ENCODE measurements at regions not wholly inside any gene's neighbourhood (a gene's known extent, or its start where the extent isn't known, plus 50 kb on each side); places are given as distances from the start of the nearest gene placed in this dataset.
"Not testable (repeated sequence)": the region's sequence is repeated elsewhere in the genome, so short reads cannot be mapped to it uniquely, and the experiment has no call there.

DNA sequence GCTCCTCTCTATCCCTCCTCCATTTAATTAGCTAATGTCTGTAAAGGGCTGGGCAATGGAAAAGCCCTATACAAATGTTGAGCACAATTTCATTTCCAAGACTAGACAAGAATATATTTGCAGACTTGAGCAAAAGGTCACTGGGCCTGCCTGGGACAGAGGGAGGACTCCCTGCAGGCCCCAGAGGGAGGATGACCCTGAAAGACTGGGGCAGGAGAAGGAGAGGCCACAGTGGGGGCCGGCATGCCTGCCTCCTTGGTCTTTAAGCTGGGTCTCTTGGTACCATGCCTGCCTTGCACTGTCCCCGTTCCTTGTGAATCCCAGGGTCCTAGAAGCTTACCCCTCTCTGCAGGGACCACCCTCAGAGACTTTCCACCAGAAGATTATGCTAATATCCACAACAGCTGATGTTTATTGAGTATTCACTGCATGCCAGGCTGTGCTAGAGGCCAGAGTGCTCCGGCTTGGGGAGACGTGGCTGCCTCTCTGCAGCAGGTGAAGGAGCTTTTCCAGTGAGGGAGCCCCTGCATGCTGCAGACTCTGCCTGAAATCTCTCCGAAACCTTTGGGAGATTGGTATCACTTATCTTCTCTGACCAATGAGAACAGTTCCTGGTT, 72.7 kb upstream of the HSPA9 start:
- DNase-seq (ENCODE audit: low spot score): no peak

DNA sequence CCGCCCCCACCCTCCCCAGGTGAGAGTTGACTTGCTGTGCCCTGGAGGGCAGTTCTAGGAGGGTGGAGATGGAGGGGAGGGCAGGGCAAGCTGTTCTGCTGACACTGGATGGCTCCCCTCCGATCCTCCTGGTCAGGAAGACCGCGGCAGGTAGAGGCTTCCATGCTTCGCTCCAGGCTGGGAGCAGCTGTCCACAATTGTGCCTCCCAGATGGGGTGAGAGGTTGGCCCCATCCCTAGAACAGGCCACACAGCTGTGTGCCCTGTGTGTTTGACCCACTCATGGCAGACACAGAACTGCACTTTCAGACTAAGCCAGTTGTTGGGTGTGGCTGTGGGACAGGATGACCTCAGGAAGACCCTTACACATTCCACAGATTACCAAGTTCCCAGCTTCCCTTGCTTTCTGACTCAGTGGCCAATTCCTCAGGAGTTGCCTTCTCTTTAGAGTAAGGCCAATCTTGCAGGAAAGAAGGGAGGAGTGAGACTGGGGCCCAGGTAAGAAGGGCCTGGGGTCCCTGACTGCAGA, 72.1 kb upstream of the HSPA9 start:
- DNase-seq (ENCODE audit: low spot score): no peak

DNA sequence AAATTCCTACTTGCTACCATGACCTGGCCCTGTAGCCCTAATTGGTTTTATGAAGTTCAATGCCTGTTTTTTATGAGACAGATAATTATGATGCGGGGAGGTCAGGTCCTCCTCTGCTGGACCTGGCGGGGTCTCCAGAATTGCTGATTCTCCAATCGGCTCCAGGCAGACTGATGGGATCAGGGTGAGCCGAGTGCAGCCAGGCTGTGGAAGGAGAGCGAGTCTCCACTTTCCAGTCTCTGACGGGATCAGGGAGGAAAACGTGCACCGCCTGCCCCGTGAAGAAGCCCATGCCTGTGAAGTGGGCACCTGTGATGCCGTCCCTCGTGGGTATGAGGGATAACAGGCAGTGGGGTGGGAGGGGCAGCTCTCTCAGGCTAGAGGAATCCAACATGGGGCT, 71.5 kb upstream of the HSPA9 start:
- no peak for DNase-seq (ENCODE audit: low spot score)

DNA sequence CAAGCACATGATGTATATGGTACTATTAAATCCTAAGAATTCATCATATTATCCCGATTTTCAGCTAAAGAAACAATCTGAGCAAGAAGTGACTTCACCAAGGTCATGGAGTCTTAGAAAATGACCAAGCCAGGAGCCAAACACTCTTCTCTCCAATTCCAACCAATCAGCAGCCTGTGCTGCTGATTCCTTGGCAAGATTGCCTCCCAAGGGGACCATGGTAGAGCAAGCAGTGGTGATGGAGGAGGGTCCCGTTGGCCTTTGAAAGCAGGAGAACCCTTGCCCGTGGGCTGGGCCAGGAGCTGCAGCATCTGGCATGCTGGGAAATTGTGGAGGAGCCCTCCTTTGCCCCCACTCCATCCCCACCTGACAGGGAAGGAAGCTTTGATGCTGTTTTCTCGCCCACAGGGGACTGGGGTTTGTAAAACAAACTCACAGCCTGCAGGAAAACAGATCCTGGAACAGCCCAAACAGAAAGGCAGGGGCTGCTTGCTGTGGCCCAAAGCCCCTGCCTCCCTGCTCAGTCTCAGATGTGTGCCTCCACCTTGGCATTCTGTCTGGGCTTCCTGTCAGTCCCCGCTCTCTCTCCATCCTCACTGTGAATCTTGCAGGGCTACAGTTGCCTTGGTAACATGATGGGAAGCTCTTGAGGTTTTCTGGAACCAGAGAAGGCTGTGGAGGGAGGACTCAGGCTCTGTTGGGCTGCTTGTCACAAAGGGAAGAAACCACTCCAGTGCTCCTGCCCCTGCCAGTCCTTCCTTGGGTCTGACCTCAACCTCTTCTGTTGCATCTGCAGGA, 70.8 kb upstream of the HSPA9 start:
- no peak for DNase-seq (ENCODE audit: low spot score)

DNA sequence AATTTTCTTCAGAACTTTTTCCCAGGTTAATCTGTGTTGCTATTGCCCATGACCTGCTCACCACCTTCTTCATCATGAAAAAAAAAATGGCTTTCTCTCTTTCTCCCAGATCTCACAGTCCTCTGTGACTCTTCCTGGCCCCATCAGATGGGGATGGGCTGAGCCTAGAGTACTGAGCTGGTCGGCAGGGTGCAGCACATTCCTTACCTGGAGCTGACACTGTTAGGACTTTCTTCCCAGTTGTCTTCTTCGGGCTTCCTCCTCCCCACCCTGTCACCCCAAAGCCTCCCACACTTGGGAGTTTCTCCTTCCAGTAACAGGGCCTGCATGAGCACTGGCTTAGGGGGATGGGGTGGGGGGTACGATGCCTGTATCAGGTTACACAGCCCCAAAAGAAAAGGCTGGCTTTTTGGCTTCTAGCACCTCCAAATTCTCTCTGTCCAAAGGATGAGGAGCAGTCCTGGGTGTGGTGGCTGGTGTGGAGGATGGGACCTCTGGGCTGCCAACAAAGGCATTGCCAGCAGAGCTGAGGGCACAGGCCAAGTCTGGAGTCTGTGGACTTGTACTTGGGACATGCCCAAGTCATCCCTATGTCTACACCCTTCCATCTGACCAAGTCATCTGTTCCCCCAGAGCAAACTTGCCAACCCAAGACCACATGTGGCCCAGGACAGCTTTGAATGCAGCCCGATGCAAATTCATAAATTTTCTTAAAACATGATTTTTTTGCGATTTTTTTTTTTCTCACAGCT, 68.0 kb upstream of the HSPA9 start:
- DNase-seq (ENCODE audit: low spot score): no peak

DNA sequence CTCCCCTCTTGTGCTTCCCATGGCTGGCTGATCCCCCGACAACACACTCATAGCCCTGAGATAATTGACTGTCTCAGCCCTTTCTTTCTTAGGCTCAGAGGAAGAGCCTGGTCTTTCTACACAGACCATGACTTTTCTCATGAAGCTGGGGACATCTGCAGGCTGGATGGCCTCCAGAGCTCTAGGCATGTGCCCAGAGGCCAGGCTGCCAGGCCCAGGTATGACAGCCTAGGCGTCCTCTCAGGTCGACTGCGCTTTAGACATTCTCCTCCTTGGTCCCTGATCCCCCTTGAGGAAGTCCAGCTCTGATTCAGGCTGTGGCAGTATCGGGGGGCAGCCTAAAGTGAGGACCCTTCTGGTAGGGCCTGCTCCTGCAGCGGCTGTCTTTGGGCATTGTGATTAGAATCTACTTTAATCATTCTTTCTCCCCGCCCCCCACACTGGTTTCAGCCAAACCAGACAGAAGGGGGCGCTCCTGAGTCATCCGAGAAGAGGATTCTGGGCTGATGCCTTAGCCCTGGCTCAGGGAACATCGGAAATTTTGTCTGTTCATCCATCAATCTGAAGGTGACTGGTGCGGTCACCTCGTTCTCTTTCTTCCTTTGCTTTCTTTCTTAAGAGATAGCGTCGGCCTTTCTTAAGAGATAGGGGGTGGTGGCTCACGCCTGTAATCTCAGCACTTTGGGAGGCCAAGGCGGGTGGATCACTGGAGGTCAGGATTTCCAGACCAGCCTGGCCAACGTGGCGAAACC, 66.5 kb upstream of the HSPA9 start:
- peak; percentile 54 for DNase-seq (ENCODE audit: low spot score)

DNA sequence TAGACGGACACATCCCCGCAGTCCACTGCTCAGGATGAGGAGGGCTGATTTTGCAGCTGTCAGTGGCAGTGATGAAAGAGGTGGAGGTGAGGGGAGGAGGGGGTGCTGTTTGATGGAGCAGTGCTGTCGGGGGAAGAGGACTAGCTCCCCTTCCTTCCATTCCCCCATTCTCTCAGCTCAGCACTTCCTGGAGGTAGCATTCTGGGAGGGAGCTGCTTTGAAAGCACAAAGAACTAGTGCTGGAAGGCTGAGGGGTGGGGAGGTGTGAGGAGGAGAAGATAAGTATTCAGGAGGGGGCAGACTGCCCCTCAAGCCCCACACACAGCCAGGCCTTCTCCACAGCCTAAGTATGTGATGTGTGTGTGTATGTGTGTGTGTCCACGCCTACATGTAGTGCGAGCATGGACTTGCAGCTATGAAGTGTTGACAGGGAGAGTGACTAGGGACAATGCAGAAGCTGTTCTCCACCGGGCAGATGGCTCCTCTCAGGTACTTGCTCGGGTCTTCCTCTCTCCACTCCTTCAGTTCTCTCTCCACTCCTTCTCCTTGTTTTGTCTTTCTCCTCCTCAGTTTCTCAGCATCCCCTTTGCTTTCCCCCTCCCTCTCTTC, 65.5 kb upstream of the HSPA9 start:
- no peak for DNase-seq (ENCODE audit: low spot score)

DNA sequence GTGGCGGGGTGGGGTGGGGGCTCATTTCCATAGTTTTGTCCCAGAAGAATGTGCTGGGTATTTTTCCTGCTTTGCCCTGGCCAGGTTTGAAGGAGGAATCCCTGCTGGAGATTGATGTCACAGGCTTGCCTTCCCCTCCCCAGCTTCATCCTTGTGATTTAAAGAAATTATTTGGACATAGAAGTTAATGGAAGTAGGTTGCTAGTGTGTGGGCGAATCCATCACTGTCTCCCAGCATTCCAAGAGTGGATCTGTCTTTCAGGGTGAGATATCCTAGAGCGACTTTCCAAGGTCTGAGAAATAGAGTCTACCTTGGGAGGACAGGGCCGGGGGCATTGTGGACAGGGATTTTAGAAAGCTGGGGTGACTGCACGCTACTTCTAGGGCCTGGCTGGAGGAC, 64.9 kb upstream of the HSPA9 start:
- DNase-seq (ENCODE audit: low spot score): no peak

DNA sequence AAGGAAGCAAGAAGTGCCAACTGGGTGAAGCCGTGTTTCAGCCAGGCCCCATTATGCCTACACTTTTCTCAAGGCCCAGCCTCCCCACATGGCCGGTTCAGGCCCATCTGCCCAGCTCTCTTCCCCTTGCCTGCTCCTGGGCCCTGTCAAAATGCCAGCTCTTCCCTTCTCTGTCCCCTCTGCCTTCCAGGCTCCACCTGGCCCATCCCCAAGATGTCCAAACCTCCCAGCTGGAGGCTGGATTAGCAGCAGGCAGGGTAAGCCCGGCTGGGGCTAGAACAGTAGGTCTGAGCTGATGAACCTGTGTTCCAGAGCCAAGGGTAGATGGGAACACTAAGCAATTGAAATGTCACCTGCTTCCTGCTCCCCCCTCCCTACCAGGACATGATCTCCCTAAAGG, 64.1 kb upstream of the HSPA9 start:
- no peak for DNase-seq (ENCODE audit: low spot score)

DNA sequence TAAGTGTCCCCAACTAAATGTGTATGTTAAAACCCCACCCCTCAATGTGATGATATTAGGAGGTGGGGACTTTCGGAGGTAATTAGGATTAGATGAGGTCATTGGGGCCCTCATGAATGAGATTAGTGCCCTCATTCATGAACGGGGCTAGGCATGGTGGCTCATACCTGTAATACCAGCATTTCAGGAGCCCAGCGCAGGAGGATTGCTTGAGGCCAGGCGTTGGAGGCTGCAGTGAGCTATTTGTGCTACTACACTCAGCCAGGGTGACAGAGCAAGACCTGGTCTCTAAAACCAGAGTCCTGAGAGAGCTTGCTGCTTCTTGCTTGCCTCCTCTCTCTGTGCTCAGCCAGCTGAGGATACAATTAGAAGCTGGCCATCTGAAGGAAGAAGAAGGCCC, 62.1 kb upstream of the HSPA9 start:
- DNase-seq (ENCODE audit: low spot score): no peak

DNA sequence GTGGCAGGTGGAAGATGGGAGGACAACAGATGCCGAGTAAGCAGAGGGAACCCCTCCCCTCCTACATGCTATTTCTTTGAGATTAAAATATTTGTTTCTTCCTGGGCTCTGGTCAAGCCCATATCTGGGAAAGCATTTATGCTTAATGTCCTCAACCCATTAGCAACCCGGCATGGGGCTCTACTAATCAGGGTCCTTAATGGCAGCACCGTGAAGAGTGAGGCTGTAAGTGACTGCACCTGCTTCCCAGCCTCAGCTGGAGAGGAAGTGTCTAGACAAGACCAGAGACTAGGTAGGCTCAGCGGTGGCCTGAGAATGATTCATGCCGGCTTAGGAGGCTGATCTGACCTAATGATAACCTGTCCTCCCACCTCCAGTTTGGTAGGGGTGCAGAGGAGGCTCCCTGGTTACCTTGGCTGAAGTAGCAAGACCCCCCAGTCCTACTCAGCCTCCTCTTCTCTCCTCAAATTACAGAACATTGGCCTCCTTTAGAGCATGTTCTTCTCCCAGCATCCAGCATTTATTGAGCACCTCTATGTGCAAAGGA, 61.3 kb upstream of the HSPA9 start:
- DNase-seq (ENCODE audit: low spot score): no peak

DNA sequence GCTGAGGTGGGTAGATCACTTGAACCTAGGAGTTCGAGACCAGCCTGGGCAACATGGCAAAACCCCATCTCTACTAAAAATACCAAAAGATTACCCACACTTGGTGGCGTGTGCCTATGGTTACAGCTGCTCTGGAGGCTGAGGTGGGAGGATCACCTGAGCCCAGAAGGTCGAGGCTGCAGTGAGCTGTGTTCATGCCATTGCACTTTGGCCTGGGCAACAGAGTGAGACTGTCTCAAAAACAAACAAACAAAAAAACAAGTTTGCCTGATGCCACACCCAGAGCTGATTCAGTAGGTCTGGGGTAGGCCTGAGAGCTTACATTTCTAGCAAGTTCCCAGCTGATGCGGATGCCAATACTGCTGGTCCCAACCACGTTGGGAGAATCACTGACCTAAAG, 60.5 kb upstream of the HSPA9 start:
- DNase-seq (ENCODE audit: low spot score): no peak

DNA sequence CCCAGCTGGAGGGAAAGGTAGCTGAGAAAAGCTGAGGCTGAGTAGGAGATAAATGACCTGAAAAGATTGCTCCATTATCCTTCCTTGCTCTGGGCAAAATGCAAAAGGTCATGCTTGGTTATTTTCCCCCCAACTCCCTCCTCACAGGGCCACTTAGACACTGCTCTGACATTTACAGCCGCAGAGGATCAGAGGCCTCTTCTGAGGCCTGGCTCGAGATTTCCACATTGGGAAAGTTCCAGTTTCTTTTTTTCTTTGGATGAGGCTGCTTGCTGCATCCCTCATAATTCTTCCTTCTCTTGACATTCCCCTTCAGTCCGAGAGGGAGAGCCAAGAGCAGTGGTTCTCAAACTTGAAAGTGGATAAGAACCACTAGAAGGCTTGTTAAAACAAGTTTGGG, 60.1 kb upstream of the HSPA9 start:
- DNase-seq (ENCODE audit: low spot score): no peak

DNA sequence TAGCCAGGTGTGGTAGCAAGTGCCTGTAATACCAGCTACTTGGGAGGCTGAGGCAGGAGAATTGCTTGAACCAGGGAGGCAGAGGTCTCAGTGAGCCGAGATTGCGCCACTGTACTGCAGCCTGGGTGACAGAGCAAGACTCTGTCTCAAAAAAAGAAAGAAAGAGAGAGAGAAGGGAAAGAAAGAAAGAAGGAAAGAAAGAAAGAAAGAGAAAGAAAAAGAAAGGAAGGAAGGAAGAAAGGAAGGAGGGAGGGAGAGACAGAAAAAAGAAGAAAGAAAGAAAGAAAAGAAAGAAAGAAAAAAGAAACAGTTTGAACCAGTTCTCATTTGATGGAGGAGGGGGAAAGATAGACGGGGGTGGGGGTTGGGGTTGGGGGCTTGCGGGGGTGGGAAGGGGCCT, 59.6 kb upstream of the HSPA9 start:
- not testable (repeated sequence) for DNase-seq (ENCODE audit: low spot score)

DNA sequence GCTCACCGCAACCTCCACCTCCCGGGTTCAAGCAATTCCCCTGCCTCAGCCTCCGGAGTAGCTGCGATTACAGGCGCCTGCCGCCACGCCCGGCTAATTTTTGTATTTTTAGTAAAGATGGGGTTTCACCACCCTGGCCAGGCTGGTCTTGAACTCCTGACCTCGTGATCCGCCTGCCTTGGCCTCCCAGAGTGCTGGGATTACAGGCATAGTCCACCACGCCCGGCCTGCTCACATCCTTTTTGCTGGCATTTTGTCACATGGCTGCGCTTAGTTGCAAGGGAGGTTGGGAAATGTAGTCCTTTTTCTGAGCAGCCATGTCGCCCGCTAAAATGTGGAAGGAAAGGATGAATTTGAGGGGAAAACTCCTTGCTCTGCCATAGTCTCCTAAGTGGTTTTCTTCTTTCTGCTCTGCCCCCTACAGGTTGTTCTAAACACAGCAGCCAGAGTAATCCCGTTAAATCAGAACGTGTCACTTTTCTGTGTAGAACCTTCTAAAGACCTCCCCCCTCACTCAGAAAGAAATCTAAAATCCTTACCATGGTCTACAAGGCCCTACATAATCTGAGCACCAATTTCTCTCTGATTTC, 57.8 kb upstream of the HSPA9 start:
- DNase-seq (ENCODE audit: low spot score): peak; percentile 62

DNA sequence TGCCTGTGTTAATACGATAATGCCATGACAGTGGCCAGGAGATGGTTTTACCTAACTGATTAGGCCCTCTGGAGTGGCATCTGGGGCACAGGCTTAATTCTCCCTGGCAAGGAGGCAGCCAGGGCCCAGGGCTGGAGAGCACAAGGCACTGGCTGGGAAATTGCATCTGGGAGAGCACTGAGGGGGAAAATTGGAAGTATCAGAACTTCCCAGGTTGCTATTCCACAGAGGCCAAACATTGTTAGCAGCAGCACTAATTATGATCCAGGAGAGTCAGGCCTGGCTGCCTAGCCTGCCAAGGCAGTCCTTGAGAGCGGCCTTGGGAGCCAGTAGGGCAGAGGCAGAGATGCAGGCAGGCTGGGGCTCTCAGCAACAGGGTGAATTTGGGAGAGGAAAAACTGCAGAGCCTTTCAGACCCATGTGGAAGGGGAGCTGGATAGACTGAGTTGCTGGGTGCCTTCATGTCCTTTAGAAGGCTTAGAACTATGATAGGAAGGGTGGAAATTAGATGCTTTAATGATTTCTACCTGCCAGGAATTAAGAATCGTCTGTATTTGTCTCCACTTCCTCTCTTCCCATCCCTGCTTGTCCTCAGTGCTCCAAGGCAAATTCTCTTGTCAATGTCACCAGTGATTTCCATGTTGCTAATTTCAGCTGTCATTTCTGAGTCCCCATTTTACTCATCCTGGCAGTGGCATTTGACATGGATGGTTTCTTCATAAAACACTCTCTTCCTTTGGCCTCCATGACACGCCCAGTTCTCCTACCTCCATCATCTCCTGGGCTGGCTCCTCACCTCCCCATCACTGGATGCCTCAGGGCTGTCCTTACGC, 56.1 kb upstream of the HSPA9 start:
- DNase-seq (ENCODE audit: low spot score): no peak

DNA sequence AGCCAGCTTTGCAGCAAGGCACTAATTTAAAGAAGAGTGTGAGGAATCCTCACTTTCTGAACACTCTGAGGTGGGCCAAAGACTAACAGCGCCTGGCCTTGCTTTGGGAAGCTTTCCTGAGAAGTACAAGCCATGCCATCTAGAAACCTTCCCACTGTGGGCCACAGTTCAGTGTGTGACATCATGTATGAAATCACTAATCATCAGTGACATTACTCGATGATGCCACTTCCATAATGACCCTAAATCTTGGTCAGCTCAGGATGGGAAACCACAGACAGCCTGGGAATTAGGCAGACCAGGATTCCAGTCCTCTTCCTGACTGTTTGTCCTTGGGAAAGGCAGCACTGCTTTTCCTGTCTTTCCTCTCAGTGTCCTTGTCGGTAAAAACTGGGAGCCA, 54.2 kb upstream of the HSPA9 start:
- DNase-seq (ENCODE audit: low spot score): no peak

DNA sequence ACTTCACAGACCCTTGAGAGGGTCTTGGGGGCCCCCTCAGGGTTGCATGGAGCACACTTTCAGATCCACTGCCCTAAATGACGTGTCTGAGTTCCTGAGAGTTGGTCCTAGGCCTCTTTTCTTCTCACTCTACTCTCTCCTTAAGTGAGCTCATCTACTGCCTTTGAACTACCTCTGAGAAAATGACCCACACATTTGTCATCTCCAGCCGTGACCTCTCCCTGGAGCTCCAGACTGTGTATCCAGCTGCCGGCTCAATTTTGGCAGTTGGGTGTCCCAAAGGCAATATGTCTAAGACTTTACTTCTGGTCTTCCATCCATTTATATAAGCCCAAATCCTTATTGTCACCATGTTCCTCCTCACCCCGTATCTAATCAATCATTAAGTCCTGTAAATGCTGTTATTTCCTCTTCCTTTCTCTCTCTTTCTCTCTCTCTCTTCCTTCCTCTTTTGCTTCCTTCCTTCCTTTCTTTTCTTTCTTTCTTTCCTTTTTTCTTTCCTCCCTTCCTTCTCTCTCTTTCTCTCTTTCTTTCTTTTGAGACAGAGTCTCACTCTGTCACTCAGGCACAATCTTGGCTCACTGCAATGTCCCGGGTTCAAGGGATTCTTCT, 51.2 kb upstream of the HSPA9 start:
- no peak for DNase-seq (ENCODE audit: low spot score)

DNA sequence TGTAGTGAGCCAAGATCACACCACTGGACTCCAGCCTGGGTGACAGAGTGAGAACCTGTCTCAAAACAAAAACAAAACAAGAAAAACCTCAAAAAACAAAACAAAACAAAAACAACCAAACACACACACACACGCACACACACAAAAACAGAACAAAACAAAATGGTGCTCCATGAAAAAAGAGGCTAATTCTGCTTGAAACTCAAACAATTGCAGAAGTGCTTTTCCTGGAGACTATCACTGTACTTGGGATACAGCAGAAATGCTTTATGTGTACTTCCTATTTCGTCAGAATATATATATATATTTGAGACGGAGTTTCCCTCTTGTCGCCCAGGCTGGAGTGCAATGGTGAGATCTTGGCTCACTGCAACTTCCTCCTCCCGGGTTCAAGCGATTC, 49.9 kb upstream of the HSPA9 start:
- no peak for DNase-seq (ENCODE audit: low spot score)

Data from mucosa of gallbladder (tissue), 1 donor.